Lower lobe of right lung (tissue), 2 donors: ENCODE measurements at regions not wholly inside any gene's neighbourhood (a gene's known extent, or its start where the extent isn't known, plus 50 kb on each side); places are given as distances from the start of the nearest gene placed in this dataset.

Experiments
- ATAC-seq, 2 donors: fragments of 200-7000 bp; cut with Tn5 transposase; one replicate each; pipeline ENCODE4 v1.9.1; 2020 to 2022; ENCODE audit warnings: mild to moderate bottlenecking in 2 of 2, moderate library complexity in 2 of 2
- DNase-seq: peaks from one replicate; pipeline ENCODE4 v3.0.0-alpha.2; 2020
- H3K27ac ChIP-seq: fragments of 200-600 bp; one replicate; pipeline ENCODE4 v1.8.0; 2022
- H3K27me3 ChIP-seq: fragments of 200-600 bp; one replicate; pipeline ENCODE4 v1.8.0; 2022; ENCODE audit warnings: low read depth
- H3K36me3 ChIP-seq: fragments of 200-600 bp; one replicate; pipeline ENCODE4 v1.8.0; 2022; ENCODE audit warnings: mild to moderate bottlenecking
- H3K4me1 ChIP-seq: fragments of 200-600 bp; one replicate; pipeline ENCODE4 v1.8.0; 2022
- H3K4me3 ChIP-seq: fragments of 200-600 bp; one replicate; pipeline ENCODE4 v1.8.0; 2022; ENCODE audit warnings: mild to moderate bottlenecking
- H3K9me3 ChIP-seq: fragments of 200-600 bp; one replicate; pipeline ENCODE4 v1.8.0; 2022
- intact Hi-C: fragments of 100-400 bp; cut with DNase I; formaldehyde crosslinking; loops from one replicate; pipeline ENCODE4 v1.11.0; 2022
- TF ChIP-seq, protein P1 (sequence below): fragments of 200-600 bp; IDR thresholded peaks from one replicate; pipeline ENCODE4 v1.8.0; 2022; ENCODE audit warnings: antibody characterized with exemption, mild to moderate bottlenecking
- donor health status: DM: no; HTN: yes; CAD: no; lungs with severe emphysema.

DNA sequence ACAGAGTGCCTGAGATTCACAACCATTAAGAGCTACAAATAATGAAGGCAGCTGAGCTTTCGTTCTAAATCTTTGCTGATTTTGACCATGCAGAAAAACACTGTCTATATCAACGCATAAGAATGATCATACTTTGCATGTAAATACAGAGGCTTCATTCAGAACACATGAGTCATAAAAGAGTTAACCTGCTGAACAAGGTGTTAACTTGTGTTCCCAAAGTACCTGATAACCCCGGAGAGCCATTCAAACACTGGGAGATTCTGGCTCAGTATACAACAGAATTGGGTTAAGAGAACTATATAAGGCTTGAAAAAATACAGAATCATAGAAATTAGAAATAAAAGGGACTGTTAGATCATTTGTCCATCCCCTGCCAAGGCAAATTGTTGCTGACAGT lies 964.3 kb upstream of the TENM3 start:
- Histone ChIP-seq H3K27me3 (no peaks in the 10 kb centered on the region), H3K9me3 (no peaks in the 10 kb centered on the region), H3K4me1 (no peaks in the 10 kb centered on the region), H3K27ac (no peak overlapping the region), H3K36me3 (no peaks in the 10 kb centered on the region), H3K4me3 (no peak overlapping the region)
- ATAC-seq (no peak), DNase-seq (no peak)
- TF ChIP-seq, protein P1, sequence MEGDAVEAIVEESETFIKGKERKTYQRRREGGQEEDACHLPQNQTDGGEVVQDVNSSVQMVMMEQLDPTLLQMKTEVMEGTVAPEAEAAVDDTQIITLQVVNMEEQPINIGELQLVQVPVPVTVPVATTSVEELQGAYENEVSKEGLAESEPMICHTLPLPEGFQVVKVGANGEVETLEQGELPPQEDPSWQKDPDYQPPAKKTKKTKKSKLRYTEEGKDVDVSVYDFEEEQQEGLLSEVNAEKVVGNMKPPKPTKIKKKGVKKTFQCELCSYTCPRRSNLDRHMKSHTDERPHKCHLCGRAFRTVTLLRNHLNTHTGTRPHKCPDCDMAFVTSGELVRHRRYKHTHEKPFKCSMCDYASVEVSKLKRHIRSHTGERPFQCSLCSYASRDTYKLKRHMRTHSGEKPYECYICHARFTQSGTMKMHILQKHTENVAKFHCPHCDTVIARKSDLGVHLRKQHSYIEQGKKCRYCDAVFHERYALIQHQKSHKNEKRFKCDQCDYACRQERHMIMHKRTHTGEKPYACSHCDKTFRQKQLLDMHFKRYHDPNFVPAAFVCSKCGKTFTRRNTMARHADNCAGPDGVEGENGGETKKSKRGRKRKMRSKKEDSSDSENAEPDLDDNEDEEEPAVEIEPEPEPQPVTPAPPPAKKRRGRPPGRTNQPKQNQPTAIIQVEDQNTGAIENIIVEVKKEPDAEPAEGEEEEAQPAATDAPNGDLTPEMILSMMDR = no peak
- intact Hi-C loops = no loop called here

DNA sequence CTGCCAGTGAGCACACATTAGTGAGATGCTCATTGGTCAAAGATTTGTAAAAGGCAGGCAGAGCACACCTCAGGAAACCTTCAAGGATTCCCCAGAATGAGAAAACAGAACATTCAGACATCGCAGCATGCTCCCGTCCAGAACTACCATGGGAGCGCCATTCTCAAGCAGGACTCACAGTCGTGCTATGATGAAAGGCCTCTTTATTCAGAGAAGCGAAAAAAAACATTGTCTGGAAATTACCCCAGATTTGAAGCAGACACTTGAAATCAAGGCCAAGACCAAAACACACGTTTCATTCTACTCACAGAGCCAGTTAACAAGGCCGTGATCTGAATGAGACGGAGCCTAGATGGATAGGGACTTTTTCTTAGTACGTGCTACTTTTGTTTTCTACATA lies 961.8 kb upstream of the TENM3 start:
- DNase-seq (no peak), ATAC-seq (no peak)
- Histone ChIP-seq H3K36me3 (no peaks in the 10 kb centered on the region), H3K27ac (no peak overlapping the region), H3K4me3 (no peak overlapping the region), H3K9me3 (no peaks in the 10 kb centered on the region), H3K27me3 (no peaks in the 10 kb centered on the region), H3K4me1 (no peaks in the 10 kb centered on the region)
- TF ChIP-seq, protein P1 = no peak
- intact Hi-C loops = no loop called here

DNA sequence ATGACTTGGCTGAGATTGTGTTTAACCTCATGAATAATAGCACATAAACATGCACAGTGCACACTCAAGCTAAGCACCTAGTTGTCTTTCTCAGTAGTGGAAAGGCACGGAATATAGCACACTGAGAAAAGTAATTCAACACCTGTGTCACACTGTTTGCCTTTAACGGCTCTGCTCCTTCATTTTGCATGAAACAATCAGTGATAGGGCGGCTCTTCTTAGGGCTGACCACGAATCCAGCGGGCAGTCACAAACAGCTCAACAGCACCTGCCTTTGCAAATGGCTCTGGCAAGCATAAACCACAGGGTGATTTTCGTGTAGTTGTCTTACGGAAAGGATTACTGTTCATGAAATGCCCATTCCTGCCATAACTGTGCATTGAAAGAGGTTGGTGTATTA lies 954.0 kb upstream of the TENM3 start:
- Histone ChIP-seq H3K9me3 (no peaks in the 10 kb centered on the region), H3K4me3 (no peak overlapping the region), H3K36me3 (no peaks in the 10 kb centered on the region), H3K27ac (no peak overlapping the region), H3K27me3 (no peaks in the 10 kb centered on the region), H3K4me1 (no peaks in the 10 kb centered on the region)
- TF ChIP-seq, protein P1 = no peak
- DNase-seq (no peak), ATAC-seq (no peak)
- intact Hi-C loops = no loop called here

DNA sequence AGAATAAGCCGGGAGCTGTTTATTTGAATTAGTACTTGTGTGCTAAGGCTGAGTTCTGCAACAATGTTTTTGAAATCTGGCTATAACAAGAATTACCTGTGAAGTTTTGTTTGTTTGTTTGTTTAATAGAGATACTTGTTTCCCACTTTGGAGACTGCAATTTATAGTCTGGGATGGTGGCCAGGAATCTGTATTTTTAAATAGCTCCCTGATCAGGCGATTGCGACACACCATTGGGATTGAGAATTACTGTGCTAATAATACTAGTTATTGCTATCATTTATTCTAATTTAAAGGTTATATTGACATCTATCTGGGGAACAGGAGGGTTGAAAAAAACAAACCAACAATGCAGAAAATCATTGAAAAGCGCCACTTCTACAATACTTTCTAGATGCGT lies 951.6 kb upstream of the TENM3 start:
- intact Hi-C loops = no loop called here
- H3K4me1 ChIP-seq = no peaks in the 10 kb centered on the region
- no peaks in the 10 kb centered on the region for H3K27me3 ChIP-seq
- H3K36me3 ChIP-seq = no peaks in the 10 kb centered on the region
- DNase-seq (no peak), ATAC-seq (no peak)
- no peaks in the 10 kb centered on the region for H3K9me3 ChIP-seq
- no peak overlapping the region for H3K4me3 ChIP-seq
- no peak overlapping the region for H3K27ac ChIP-seq
- TF ChIP-seq, protein P1 = no peak

DNA sequence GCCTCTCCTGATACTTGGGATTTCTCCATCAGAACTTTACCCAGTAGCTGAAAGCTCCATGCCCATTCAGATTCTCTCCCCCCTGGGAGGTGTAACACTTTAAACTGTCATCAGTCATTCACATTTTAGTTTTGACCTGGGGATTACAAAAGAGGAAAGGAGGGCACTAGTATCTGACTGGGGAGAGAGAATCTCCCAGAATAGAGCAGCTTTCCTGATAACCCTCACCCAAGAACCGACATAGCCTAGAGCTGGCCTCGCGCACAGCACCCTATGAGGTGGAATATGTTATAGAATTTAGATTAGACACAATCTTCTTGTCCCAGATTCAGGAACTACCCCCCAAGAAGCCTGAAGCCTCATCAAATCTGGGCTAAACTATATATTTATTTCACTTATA lies 950.2 kb upstream of the TENM3 start:
- intact Hi-C loops = no loop called here
- no peak for DNase-seq
- H3K4me1 ChIP-seq = no peaks in the 10 kb centered on the region

More for the DNA sequence above, 950.2 kb upstream of the TENM3 start:
- H3K9me3 ChIP-seq = no peaks in the 10 kb centered on the region
- no peaks in the 10 kb centered on the region for H3K27me3 ChIP-seq
- no peak overlapping the region for H3K4me3 ChIP-seq
- H3K27ac ChIP-seq = no peak overlapping the region
- TF ChIP-seq, protein P1 = no peak
- H3K36me3 ChIP-seq = no peaks in the 10 kb centered on the region
- ATAC-seq = no peak
